ENCODE measurements at regions not wholly inside any gene's neighbourhood (a gene's known extent, or its start where the extent isn't known, plus 50 kb on each side); places are given as distances from the start of the nearest gene placed in this dataset.

DNA sequence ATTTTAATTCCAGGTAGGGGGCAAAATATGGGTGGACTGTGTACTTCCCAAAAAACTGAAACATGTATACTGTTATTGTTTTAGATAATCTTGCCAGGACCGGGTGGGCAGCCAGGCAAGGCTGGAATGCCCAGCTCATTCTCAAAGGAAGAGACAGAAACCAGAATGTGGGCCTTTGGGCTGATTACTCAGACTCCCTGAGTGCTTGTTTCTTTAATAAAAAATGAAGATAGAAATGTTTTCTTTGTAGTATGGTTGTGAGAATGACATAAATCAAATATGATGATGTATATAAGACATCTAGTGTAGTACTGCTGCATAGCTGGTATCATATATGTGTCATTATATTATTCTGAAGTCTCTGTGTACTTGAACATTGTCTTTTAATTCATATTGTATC, 231.6 kb upstream of the NT5C1B start:
- H3K27ac ChIP-seq = no peak overlapping the region
- H3K4me2 ChIP-seq = no peak overlapping the region
- H3K4me3 ChIP-seq (IDR thresholded peaks at IDR 0.05; ENCODE audit: insufficient read depth, low read depth, low read length) = no peak overlapping the region
- TF ChIP-seq, protein P1, sequence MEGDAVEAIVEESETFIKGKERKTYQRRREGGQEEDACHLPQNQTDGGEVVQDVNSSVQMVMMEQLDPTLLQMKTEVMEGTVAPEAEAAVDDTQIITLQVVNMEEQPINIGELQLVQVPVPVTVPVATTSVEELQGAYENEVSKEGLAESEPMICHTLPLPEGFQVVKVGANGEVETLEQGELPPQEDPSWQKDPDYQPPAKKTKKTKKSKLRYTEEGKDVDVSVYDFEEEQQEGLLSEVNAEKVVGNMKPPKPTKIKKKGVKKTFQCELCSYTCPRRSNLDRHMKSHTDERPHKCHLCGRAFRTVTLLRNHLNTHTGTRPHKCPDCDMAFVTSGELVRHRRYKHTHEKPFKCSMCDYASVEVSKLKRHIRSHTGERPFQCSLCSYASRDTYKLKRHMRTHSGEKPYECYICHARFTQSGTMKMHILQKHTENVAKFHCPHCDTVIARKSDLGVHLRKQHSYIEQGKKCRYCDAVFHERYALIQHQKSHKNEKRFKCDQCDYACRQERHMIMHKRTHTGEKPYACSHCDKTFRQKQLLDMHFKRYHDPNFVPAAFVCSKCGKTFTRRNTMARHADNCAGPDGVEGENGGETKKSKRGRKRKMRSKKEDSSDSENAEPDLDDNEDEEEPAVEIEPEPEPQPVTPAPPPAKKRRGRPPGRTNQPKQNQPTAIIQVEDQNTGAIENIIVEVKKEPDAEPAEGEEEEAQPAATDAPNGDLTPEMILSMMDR (conservative IDR thresholded peaks at IDR 0.05; ENCODE audit: low read depth, low read length) = no peak
- H3K36me3 ChIP-seq (ENCODE audit: insufficient read depth) = no peaks in the 10 kb centered on the region
- H3K79me2 ChIP-seq (ENCODE audit: insufficient read depth, low read depth) = no peaks in the 10 kb centered on the region
- H3K9ac ChIP-seq = no peak overlapping the region
- H2AFZ ChIP-seq (ENCODE audit: low read depth) = no peak overlapping the region
- H4K20me1 ChIP-seq (ENCODE audit: insufficient read depth) = no peaks in the 10 kb centered on the region
- peaks cover 44% of the 10 kb centered on the region for H3K4me1 ChIP-seq (ENCODE audit: low read depth, poor library complexity, severe bottlenecking)
- H3K27me3 ChIP-seq (ENCODE audit: insufficient read depth, low read depth) = no peaks in the 10 kb centered on the region

DNA sequence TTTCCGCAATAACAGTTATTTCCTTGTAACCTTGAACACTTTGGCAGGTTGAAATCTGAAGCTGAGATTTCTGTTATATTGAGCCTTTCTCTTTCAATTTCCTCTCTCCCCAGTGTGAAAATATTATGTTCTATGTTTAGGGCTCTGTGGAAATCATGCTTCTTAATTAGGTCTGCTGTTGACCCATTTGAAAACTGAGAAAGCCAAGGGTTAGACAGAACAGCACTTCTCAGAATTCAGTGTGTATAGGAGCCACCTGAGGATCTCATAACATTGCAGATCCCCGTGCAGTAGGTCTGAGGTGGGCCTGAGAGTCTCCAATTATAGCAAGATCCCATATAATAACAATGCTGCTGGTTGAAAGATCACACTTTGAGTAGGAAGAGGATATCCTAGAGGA, 230.2 kb upstream of the NT5C1B start:
- Histone ChIP-seq H3K4me3 (IDR thresholded peaks at IDR 0.05; ENCODE audit: insufficient read depth, low read depth, low read length) (no peak overlapping the region), H3K4me1 (ENCODE audit: low read depth, poor library complexity, severe bottlenecking) (peaks cover 47% of the 10 kb centered on the region), H3K27me3 (ENCODE audit: insufficient read depth, low read depth) (no peaks in the 10 kb centered on the region), H4K20me1 (ENCODE audit: insufficient read depth) (no peaks in the 10 kb centered on the region), H3K4me2 (peak overlapping the region; percentile 18; the same call in 1 of the 2 replicates), H3K79me2 (ENCODE audit: insufficient read depth, low read depth) (no peaks in the 10 kb centered on the region), H3K27ac (peak overlapping the region; percentile 21; the same call in 1 of the 2 replicates), H3K36me3 (ENCODE audit: insufficient read depth) (no peaks in the 10 kb centered on the region), H2AFZ (ENCODE audit: low read depth) (no peak overlapping the region), H3K9ac (no peak overlapping the region)
- TF ChIP-seq, protein P1 (conservative IDR thresholded peaks at IDR 0.05; ENCODE audit: low read depth, low read length) = no peak

DNA sequence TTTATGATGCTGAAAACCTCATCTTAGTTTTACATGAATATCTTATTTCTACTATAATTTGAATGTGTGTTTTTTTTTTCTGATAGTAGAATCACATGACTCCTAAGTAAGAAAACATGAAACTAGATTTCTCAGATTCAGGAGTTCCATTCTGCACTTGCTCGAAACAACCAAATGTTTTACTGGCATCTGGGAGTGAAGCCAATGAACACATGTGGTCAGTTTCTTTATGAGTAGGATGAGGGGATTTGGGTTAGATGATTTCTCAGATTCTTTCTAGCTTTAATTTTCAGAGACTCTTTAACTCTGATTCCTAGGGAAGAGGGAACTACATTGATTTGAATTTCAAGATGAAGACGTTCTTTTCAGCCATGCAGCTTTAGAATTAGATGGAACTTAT, 225.0 kb upstream of the NT5C1B start:
- Histone ChIP-seq H3K79me2 (ENCODE audit: insufficient read depth, low read depth) (no peaks in the 10 kb centered on the region), H3K4me2 (peak overlapping the region; percentile 41), H3K9ac (no peak overlapping the region), H4K20me1 (ENCODE audit: insufficient read depth) (no peaks in the 10 kb centered on the region), H3K36me3 (ENCODE audit: insufficient read depth) (no peaks in the 10 kb centered on the region), H3K4me1 (ENCODE audit: low read depth, poor library complexity, severe bottlenecking) (peaks cover 29% of the 10 kb centered on the region), H3K4me3 (IDR thresholded peaks at IDR 0.05; ENCODE audit: insufficient read depth, low read depth, low read length) (no peak overlapping the region), H3K27me3 (ENCODE audit: insufficient read depth, low read depth) (no peaks in the 10 kb centered on the region), H2AFZ (ENCODE audit: low read depth) (no peak overlapping the region), H3K27ac (no peak overlapping the region)
- TF ChIP-seq, protein P1 (conservative IDR thresholded peaks at IDR 0.05; ENCODE audit: low read depth, low read length) = no peak

GRCh38 chr2:18804536-18804935, 215.2 kb upstream of the NT5C1B start:
- Histone ChIP-seq H4K20me1 (ENCODE audit: insufficient read depth) (no peaks in the 10 kb centered on the region), H2AFZ (ENCODE audit: low read depth) (no peak overlapping the region), H3K4me3 (IDR thresholded peaks at IDR 0.05; ENCODE audit: insufficient read depth, low read depth, low read length) (no peak overlapping the region), H3K4me2 (no peak overlapping the region), H3K36me3 (ENCODE audit: insufficient read depth) (no peaks in the 10 kb centered on the region), H3K79me2 (ENCODE audit: insufficient read depth, low read depth) (no peaks in the 10 kb centered on the region), H3K4me1 (ENCODE audit: low read depth, poor library complexity, severe bottlenecking) (no peaks in the 10 kb centered on the region), H3K27ac (no peak overlapping the region), H3K27me3 (ENCODE audit: insufficient read depth, low read depth) (no peaks in the 10 kb centered on the region), H3K9ac (no peak overlapping the region)
- TF ChIP-seq, protein P1 (conservative IDR thresholded peaks at IDR 0.05; ENCODE audit: low read depth, low read length) = no peak
